IgD-negative memory B cell (primary cell): ENCODE measurements at regions not wholly inside any gene's neighbourhood (a gene's known extent, or its start where the extent isn't known, plus 50 kb on each side); places are given as distances from the start of the nearest gene placed in this dataset.

Experiments
- H3K27ac Mint-ChIP-seq, 3 donors: one replicate each; pipeline ENCODE4 v1.8.0; 2020 to 2022; ENCODE audit warnings: mild to moderate bottlenecking in 3 of 3, mixed read lengths in 3 of 3, moderate library complexity in 1 of 3
- H3K27me3 Mint-ChIP-seq: one replicate; pipeline ENCODE4 v1.8.0; 2021; ENCODE audit warnings: mixed read lengths
- H3K36me3 Mint-ChIP-seq: one replicate; pipeline ENCODE4 v1.8.0; 2020; ENCODE audit warnings: mild to moderate bottlenecking, mixed read lengths
- H3K4me1 Mint-ChIP-seq, 3 donors: one replicate each; pipeline ENCODE4 v1.8.0; 2020 to 2022; ENCODE audit warnings: mixed read lengths in 3 of 3, mild to moderate bottlenecking in 1 of 3
- H3K4me3 Mint-ChIP-seq, 4 donors: one replicate each; pipeline ENCODE4 v1.8.0; 2020 to 2022; ENCODE audit warnings: mild to moderate bottlenecking in 4 of 4, mixed read lengths in 4 of 4, moderate library complexity in 3 of 4
- H3K9me3 Mint-ChIP-seq, 3 donors: one replicate each; pipeline ENCODE4 v1.8.0; 2020 to 2021; ENCODE audit warnings: mixed read lengths in 3 of 3, mild to moderate bottlenecking in 1 of 3

DNA sequence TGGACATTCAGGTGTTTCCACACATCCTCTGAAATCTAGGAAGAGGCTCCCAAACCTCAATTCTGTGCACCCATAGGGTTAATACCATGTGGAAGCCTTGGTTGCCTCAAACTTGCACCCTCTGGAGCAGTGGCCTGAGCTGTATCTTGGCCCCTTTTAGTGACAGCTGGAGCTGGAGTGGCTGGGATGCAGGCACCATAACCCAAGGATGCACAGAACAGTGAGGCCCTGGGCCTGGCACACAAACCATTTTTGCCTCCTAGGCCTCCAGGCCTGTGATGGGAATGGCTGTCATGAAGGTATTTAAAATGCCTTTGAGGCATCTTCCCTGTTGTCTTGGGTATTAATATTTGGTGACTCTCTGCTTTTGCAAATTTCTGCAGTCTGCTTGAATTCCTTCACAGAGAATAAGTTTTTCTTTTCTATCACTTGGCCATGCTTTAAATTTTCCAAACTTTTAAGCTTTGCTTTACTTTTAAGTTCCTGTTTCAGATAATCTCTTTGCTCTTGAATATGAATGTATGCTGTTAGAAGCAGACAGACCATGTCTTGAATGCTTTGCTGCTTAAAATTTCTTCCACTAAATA lies 1594.5 kb upstream of the PCDH20 start:
- Mint-ChIP-seq H3K4me3 (no peak overlapping the region), H3K27ac (no peak overlapping the region), H3K9me3 (peaks cover 12 to 27% (median 15%) of the 10 kb centered on the region in 3 donors), H3K4me1 (no peaks in the 10 kb centered on the region), H3K36me3 (no peaks in the 10 kb centered on the region), H3K27me3 (no peaks in the 10 kb centered on the region)

DNA sequence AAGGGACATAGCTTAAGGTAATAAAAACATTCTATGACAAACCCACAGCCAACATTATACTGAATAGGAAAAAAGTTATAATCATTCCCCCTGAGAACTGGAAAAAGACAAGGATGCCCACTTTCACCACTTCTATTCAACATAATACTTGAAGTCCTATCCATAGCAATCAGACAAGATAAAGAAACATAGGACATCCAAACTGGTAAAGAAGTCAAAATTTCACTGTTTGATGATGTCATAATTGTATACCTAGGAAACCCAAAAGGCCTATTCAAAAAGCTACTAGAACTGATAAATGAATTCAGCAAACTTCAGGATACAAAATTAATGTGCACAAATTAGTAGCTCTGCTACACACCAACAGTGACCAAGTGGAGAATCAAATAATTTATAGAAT lies 1590.0 kb upstream of the PCDH20 start:
- no peak overlapping the region for H3K4me3 Mint-ChIP-seq
- H3K27ac Mint-ChIP-seq = no peak overlapping the region
- H3K9me3 Mint-ChIP-seq = peaks cover 10 to 27% (median 17%) of the 10 kb centered on the region in 3 donors
- no peaks in the 10 kb centered on the region for H3K27me3 Mint-ChIP-seq
- no peaks in the 10 kb centered on the region for H3K36me3 Mint-ChIP-seq
- no peaks in the 10 kb centered on the region for H3K4me1 Mint-ChIP-seq

DNA sequence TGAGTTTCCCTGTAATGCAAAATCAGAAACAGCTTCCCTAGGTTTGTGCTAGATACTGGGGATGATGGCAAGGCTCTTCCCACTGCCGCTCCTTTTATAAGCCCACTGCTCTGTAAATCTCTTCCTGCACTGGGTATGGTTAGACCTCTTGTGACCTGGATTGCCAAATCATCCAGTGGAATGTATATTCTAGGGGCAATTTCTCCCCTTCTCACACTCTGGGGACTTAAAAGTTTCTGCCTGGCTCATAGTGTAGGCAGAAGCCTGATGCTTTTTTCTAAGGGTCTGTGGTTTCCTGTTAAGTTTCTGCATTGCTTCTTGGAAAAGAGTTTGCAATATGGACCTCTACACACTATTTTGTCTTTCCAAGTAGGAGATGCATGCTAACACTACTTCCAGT lies 1582.0 kb upstream of the PCDH20 start:
- Mint-ChIP-seq H3K36me3 (no peaks in the 10 kb centered on the region), H3K27me3 (no peaks in the 10 kb centered on the region), H3K4me3 (no peak overlapping the region), H3K9me3 (peaks cover 0 to 6% (median under 1%) of the 10 kb centered on the region in 3 donors), H3K27ac (no peak overlapping the region), H3K4me1 (no peaks in the 10 kb centered on the region)

DNA sequence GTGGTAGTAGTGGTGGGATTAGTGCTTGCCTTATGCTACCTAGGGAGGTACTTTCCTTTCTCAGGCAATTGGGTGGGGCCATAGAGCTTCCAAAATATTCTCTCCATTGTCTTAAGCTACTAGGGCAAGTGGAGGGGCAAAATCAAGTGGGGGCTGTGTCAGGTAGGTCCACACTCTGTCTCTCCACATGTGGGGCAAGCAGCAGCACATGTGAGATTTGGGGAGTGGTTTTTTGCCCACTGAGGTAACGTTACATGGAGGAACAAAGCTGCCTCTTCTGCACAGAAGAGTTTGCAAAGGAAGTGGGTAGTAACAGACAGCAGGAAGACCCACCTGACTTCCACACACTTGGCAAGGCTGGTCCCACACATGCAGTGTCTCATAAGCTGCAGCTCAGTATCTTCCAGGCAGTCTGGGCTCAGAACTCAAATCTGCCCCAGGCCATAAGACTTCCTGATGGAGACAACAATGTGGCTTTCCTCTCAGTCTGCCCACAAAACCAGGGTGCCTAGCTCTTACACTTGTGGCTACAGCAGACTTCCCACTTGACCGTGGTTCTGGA lies 1581.5 kb upstream of the PCDH20 start:
- H3K36me3 Mint-ChIP-seq = no peaks in the 10 kb centered on the region
- peaks cover 0 to 6% (median 0%) of the 10 kb centered on the region in 3 donors for H3K9me3 Mint-ChIP-seq
- H3K27me3 Mint-ChIP-seq = no peaks in the 10 kb centered on the region
- no peaks in the 10 kb centered on the region for H3K4me1 Mint-ChIP-seq
- H3K27ac Mint-ChIP-seq = no peak overlapping the region
- no peak overlapping the region for H3K4me3 Mint-ChIP-seq

DNA sequence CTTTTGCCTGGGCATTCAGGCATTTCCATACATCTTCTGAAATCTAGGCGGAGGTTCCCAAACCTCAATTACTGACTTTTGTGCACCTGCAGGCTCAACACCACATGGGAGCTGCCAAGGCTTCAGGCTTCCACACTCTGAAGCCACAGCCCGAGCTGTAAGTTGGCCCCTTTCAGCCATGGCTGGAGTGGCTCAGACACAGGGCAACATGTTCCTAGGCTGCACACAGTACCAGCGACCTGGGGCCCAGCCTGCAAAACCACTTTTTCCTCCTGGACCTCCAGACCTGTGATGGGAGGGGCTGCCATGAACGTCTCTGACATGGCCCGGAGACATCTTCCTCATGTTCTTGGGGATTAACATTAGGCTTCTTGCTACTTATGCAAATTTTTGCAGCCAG lies 1558.2 kb upstream of the PCDH20 start:
- H3K9me3 Mint-ChIP-seq = peaks cover 0 to 5% (median 5%) of the 10 kb centered on the region in 3 donors
- no peaks in the 10 kb centered on the region for H3K27me3 Mint-ChIP-seq
- H3K27ac Mint-ChIP-seq = no peak overlapping the region
- no peak overlapping the region for H3K4me3 Mint-ChIP-seq
- H3K36me3 Mint-ChIP-seq = peaks cover 3% of the 10 kb centered on the region
- H3K4me1 Mint-ChIP-seq = no peaks in the 10 kb centered on the region

DNA sequence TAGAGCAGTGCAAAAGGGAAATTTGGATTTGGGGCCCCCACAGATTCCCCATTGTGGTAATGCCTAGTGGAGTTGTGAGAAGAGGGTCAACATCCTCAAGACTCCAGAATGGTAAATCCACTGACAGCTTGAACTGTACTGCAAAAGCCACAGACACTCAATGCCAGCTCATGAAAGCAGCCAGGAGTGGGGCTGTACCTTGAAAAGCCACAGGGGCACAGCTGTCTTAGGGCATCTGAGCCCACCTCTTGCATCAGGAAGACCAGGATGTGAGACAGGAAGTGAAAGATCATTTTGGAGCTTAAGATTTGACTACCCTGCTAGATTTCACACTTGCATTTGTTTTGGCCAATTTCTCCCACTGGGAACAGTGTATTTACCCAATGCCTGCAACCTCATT lies 1548.9 kb upstream of the PCDH20 start:
- no peak overlapping the region for H3K27ac Mint-ChIP-seq
- H3K36me3 Mint-ChIP-seq = peaks cover 1% of the 10 kb centered on the region
- H3K4me3 Mint-ChIP-seq = no peak overlapping the region
- H3K4me1 Mint-ChIP-seq = peaks cover 0 to 2% (median 0%) of the 10 kb centered on the region in 3 donors
- H3K27me3 Mint-ChIP-seq = no peaks in the 10 kb centered on the region
- H3K9me3 Mint-ChIP-seq = peaks cover 9 to 12% (median 12%) of the 10 kb centered on the region in 3 donors

DNA sequence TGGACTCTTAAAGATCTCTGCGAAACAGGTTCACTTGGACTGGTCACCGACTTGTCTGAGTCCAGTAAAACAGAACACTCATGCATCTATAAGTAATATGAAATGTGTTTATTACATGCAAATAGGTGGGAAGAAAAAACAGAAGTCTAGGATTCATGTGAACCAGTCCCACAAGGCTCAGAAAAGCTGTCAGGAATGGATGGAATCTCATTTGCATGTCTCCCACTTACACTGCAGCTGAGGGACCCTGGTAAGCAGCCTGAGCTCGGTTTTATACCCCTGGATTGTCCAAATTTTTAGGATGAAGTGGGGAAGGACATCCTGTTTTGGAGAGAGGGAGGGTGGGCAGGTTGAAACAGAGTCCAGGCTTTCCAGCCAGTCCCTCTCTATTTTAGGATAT lies 1545.1 kb upstream of the PCDH20 start:
- H3K9me3 Mint-ChIP-seq = peaks cover 5 to 8% (median 6%) of the 10 kb centered on the region in 3 donors

DNA sequence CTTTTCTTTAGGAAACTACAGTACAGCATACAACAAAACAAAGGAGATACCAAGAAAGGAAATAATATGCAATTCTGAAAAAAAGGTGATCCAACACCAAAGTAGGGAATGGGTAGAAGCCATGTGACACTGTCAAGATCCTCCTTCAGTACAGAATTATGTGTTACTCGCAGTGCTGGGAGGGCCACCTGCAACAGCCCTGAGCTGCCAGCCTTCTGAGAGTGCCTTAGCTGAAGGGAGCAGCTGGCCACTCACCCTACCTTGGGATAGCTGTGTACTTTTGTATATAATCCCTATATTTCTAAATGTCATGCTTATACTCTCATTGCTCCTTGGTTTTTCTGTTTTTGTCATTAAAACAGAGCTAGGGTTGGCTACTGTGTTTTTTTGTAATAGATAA lies 1518.2 kb upstream of the PCDH20 start:
- no peak overlapping the region for H3K27ac Mint-ChIP-seq

More for the DNA sequence above, 1545.1 kb upstream of the PCDH20 start:
- Mint-ChIP-seq H3K4me3 (no peak overlapping the region), H3K27me3 (no peaks in the 10 kb centered on the region), H3K4me1 (peaks cover 0 to 2% (median 0%) of the 10 kb centered on the region in 3 donors), H3K36me3 (peaks cover 1% of the 10 kb centered on the region), H3K27ac (no peak overlapping the region)

DNA sequence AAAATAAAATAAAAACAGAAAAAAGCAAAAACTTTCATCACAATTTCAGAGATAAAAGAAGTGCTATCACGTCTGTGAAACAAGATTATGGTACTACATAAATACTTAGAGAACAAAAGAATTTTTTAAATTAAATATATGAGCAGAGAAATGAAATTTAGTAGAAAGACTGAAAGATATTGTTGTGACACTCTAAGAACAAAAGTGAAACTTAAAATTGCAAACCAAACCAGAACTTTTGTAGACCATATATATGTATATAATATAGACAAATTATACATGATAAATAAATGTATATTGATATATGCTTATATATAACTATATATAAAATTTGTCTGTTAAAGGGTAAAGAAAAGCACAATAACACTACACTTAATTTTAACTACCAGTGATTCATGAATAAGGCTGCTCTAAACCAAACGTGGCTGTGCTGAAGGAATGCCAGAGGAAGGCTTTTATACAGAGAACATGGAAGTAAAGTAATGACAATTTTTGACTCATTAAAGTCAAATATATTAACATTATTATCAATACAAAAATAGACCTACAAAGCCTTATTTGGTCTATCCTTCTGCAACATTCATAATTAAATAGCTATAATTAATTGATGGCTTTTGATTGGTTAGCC lies 1516.7 kb upstream of the PCDH20 start:
- no peaks in the 10 kb centered on the region for H3K27me3 Mint-ChIP-seq
- peaks cover 0 to 8% (median 0%) of the 10 kb centered on the region in 3 donors for H3K9me3 Mint-ChIP-seq
- H3K4me3 Mint-ChIP-seq = no peak overlapping the region
- H3K4me1 Mint-ChIP-seq = no peaks in the 10 kb centered on the region
- no peaks in the 10 kb centered on the region for H3K36me3 Mint-ChIP-seq
- H3K27ac Mint-ChIP-seq = no peak overlapping the region

More for the DNA sequence above, 1518.2 kb upstream of the PCDH20 start:
- Mint-ChIP-seq H3K36me3 (no peaks in the 10 kb centered on the region), H3K9me3 (peaks cover 2 to 8% (median 7%) of the 10 kb centered on the region in 3 donors), H3K27me3 (no peaks in the 10 kb centered on the region), H3K4me3 (no peak overlapping the region), H3K4me1 (no peaks in the 10 kb centered on the region)

DNA sequence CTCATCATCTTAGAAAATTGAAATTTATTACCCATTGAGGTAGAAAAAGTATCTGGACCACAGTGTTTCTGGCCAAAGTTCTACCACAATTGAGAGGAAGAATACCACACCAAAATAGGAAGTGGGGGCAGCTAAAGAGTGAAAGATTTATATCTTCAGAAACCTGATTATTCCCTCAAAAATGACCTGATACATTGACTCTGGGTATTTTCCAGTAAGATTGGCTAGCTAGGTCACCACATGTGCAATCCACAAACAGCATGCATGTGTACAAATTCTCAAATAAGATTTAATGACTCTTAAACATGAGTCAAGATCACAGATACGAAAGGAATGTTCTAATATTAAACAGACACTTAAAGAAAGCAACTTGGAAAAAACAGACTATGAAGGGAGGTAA lies 1516.2 kb upstream of the PCDH20 start:
- Mint-ChIP-seq H3K4me3 (no peak overlapping the region), H3K27me3 (no peaks in the 10 kb centered on the region), H3K4me1 (no peaks in the 10 kb centered on the region), H3K36me3 (no peaks in the 10 kb centered on the region), H3K27ac (no peak overlapping the region), H3K9me3 (peaks cover 0 to 8% (median 4%) of the 10 kb centered on the region in 3 donors)

DNA sequence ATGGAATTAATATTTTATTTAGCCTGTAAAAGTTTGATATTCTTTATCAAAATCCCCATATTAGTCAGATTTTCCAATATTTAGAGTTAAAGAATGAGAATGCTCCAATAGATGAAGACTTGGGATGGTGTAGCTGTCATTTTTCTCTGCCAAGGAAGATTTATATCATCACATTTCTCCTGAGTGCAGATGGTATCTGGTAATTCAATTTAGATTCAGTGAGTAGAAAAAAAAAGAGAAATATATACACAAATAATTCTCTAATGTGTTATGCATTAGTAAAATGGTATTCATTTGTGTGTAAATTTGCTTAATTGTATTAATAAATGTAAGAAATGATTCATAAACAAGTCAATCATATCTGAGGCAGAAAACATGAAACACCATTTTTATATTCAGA lies 1508.7 kb upstream of the PCDH20 start:
- no peaks in the 10 kb centered on the region for H3K4me1 Mint-ChIP-seq
- peaks cover 2 to 9% (median 2%) of the 10 kb centered on the region in 3 donors for H3K9me3 Mint-ChIP-seq
- no peaks in the 10 kb centered on the region for H3K36me3 Mint-ChIP-seq
- H3K4me3 Mint-ChIP-seq = no peak overlapping the region
- no peak overlapping the region for H3K27ac Mint-ChIP-seq
- no peaks in the 10 kb centered on the region for H3K27me3 Mint-ChIP-seq

DNA sequence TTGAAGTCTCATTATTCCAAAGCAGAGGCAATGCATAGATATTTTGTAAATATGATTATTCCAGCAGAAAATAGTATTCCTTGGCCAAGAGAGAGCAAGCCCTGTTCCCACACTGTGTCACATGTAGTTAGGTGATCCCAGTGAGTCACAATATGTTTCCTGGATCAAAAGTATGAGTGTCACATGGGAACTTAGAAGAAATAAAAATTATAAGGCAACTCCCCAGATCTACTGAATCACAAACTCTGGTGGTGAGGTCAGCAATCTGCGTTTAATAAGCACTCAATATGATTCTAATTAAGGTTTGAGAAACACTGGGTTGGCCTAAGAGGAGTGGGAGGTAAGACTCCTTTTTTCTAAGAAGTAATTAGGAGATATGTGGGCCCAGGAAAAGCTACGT lies 1504.5 kb upstream of the PCDH20 start:
- H3K27me3 Mint-ChIP-seq = no peaks in the 10 kb centered on the region
- H3K36me3 Mint-ChIP-seq = no peaks in the 10 kb centered on the region
- H3K4me1 Mint-ChIP-seq = no peaks in the 10 kb centered on the region
- H3K27ac Mint-ChIP-seq = no peak overlapping the region
- peaks cover 0 to 10% (median 2%) of the 10 kb centered on the region in 3 donors for H3K9me3 Mint-ChIP-seq
- H3K4me3 Mint-ChIP-seq = no peak overlapping the region

DNA sequence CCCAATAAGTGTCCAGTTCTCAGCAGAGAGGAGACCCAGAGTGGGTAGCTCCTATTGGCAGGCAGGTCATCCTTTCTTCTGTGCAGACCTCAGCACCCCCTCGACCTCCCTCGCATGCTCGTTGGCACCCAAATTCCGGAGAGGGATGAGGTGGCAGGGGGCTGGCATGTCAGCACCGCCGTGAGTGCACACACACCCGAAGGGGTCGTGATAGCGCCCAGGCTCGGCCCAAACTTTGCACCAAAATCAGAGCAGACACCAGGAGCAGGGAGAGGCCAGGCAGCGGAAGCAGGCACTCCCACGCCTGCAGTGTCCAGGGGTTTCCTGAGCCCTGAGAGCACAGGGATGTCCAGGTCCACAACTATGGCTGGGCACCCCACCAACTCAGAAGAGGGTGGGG lies 1503.8 kb upstream of the PCDH20 start:
- Mint-ChIP-seq H3K27me3 (no peaks in the 10 kb centered on the region), H3K27ac (no peak overlapping the region), H3K9me3 (peaks cover 0 to 10% (median 2%) of the 10 kb centered on the region in 3 donors), H3K36me3 (no peaks in the 10 kb centered on the region), H3K4me3 (no peak overlapping the region), H3K4me1 (no peaks in the 10 kb centered on the region)

DNA sequence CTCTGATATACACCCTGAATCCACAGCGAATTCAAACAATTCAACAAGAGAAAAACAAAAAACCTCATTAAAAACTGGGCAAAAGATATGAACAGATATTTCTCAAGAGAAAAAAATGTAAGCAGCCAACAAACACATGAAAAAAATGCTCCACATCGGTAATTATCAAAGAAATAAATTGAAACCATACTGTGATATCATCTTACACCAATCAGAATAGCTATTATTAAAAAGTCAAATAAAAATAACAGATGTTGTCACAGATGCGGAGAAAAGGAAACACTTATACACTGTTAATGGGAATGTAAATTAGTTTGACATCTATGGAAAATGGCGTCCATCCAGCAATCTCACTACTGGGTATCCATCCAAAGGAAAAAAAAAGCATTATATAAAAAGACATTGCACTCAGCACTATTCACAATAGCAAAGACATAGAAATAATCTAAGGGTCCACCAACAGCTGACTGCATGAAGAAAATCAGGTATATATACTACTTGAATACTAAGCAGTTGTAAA lies 1495.0 kb upstream of the PCDH20 start:
- no peaks in the 10 kb centered on the region for H3K36me3 Mint-ChIP-seq
- H3K4me3 Mint-ChIP-seq = no peak overlapping the region

DNA sequence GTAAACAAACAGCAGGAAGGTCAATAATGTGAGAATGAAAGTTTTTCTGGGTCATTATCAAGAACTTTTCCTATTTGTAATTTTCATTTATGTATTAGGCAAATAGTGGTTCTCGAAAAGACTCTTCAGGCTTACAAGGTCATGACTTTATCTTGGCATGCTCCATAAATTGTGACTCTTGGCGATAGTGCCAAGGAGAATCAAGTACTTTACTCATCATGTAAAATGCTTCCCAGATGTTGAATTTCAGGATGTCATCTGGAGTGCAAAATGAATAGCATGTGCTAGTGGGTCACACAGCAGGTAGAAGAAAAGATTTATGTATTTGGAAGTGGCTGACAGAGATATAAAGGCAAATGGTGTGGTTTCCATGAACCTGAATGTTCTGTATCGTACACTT lies 1492.7 kb upstream of the PCDH20 start:
- Mint-ChIP-seq H3K9me3 (peaks cover 0 to 3% (median 0%) of the 10 kb centered on the region in 3 donors), H3K27me3 (no peaks in the 10 kb centered on the region), H3K4me1 (no peaks in the 10 kb centered on the region), H3K27ac (no peak overlapping the region), H3K4me3 (no peak overlapping the region), H3K36me3 (no peaks in the 10 kb centered on the region)

More for the DNA sequence above, 1495.0 kb upstream of the PCDH20 start:
- H3K9me3 Mint-ChIP-seq = peaks cover 0 to 3% (median 0%) of the 10 kb centered on the region in 3 donors
- H3K27ac Mint-ChIP-seq = no peak overlapping the region
- no peaks in the 10 kb centered on the region for H3K4me1 Mint-ChIP-seq
- H3K27me3 Mint-ChIP-seq = no peaks in the 10 kb centered on the region
